GM18520 (cell line): ENCODE measurements at regions not wholly inside any gene's neighbourhood (a gene's known extent, or its start where the extent isn't known, plus 50 kb on each side); places are given as distances from the start of the nearest gene placed in this dataset.
A peak's percentile ranks its signal among the peaks of the same experiment; 100 is the strongest.
"Not testable (repeated sequence)": the region's sequence is repeated elsewhere in the genome, so short reads cannot be mapped to it uniquely, and the experiment has no call there.

Experiments
- ATAC-seq: cut with Tn5 transposase; IDR thresholded peaks from one replicate; pipeline ENCODE4 v1.9.1; 2021; ENCODE audit not compliant: unreplicated experiment

DNA sequence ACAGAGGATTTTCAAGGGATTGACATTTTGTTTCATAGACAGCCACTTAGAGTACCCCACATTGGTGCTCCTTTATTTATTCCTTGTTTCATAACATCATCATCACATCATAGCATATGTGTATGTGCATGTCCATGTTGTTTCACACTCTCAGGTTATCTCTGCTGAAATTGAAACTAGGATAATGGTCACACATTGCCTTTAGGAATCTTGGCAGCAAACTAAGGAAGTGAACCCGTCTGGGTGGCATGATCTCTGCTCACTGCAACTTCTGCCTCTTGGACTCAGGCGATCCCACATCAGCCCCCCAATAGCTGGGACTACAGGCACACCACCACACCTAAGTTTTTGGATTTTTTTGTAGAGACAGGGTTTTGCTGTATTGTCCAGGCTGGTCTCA, 234.2 kb upstream of the ANKRD50 start:
- ATAC-seq, result no peak

DNA sequence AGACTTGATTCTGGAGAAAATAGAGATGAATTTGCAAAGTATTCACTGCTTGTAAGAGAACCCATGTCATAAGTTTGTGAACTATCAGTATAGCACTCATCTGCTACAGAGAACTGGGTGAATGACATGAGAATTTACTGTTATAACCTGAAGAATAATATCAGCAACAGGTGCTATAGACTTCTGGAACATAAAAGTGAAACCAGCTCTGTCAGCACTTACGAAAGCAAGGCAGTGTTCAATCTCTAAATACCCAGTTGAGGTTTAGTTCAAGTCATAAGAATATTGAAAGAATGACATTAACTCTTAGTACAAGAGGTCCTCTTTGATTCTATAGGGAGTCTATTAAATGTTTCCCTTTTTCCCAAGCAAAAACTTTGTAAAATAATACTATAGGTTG, 232.9 kb upstream of the ANKRD50 start:
- ATAC-seq, result peak; percentile 66

- no peak for ATAC-seq
Observed at GRCh38 chr4:124943938-124944337, 231.4 kb upstream of the ANKRD50 start.

- ATAC-seq, result no peak
Observed at GRCh38 chr4:124943145-124943889, 230.8 kb upstream of the ANKRD50 start.

DNA sequence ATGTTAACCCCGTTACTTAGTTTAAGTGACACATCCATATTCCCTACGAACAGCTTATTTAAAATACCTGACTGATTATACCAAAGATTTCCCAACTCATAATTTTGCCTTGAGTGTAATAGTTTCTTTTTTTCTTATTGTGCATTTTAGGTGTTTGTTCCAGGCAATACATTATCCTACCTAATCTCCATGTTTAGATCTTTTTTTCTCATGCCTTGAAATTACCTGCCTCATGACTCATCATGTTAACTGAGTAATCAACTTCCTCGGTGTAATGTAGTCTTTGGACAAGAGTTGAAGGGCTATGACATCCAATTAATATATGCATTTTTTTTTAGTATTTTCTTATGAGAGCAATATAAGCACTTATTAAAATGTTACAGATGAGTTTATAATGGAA, 228.7 kb upstream of the ANKRD50 start:
- no peak for ATAC-seq

DNA sequence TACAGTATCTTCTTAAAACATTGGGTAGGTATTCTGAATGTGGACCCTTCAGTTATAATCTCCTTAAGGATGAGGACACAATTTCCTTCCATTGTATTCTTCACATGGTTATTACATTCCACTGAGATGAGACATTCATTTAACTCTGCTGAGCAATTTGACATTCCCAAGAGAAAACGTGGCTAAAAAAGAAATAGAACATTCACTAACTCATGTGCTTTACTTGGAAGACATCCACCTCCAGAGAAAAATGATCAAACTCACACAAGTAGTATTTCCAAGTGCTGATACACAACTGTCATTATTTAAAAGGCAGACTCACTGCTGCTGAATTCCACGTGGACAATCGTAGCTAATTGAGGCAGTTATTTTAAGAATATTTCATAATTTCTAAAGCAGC, 227.9 kb upstream of the ANKRD50 start:
- no peak for ATAC-seq

DNA sequence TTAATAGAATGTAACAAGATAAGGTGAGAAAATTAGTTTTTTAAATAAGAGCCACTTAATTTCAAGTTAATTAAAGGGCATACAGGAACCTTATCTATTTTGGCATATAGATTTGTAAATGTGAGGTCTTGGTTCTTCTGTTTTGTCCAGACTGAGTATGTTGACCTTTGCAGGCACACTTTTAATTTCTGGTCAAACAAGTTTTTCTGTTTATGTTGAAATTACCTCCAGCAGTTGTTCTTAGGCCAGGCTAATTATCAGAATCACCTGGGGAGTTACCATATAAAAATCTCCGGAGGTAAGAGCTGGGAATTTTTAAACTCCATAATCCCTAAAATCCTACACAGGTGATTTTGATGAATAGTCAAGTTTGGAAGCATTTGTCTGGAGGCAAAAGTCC, 227.4 kb upstream of the ANKRD50 start:
- no peak for ATAC-seq

DNA sequence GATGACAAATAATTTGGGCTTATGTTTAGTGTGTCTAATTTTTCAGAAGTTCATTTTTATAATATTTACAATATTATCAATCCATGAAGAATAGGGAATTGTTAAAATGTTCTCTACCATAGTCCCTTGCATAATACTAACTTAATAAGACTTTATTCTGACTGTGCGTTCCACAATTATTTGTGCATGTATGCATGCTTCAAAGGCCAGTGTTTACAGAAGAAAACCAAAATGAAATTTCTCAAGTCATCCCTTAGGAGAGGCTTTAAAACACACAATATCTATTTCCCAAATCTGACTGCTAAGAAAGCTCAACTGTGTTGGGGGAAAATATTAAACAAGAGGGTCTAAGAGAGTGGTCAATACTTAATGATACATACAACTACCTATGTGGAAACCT, 226.3 kb upstream of the ANKRD50 start:
- no peak for ATAC-seq

DNA sequence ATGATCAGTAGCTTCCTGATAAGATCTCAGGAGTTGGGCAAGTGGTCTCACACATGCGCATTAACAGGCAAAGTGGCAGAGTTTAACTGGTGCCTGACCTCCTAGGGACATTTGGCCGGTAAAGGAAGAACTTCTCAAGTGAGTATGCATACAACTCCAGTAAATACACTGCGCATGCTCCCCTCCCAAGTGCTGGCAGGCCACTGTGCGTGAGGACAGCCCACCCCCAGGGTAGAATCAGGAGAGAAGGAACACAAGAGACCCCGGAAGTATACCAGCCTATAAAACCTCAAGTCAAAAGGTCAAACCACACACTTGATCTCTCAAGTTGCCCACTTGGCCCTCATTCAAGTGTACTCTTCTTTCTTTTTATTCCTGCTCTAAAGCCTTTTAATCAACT, 225.5 kb upstream of the ANKRD50 start:
- no peak for ATAC-seq

DNA sequence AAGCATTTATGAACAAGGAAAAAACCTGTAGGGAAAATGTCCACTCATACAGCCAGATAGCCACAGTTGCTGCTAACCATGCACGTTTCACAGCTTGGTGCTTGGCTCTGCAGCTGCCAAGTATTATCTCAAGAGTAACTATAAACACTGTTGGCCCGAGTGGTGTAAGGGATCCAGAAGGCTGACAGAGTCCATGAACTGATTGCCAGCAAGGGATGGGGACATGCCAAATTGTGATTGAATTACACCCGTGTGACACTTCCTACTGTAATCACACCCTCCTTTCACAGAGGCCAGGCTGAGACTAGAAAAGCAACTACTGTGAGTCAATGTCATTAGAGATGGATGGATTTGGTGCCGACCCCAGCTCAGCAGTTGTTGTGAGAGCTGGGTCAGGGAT, 223.9 kb upstream of the ANKRD50 start:
- ATAC-seq, result no peak

DNA sequence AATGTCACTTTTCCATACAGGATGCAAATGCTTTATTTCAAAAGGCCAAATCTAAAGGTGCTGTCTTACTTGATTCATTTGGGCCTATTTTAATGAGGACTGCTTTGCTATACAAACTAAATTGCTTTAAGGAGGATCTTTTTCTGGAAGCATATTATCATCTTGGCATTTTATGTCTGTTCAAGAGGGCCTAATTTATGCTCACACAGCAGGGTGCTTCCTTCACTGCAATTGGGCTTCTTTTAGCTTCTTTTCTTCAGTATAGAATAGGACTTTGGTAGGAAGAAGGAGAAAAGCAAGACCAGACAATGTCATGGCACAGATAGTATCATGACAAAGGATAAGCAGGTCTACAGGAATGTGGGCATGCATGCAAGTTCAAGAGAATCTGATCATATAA, 222.4 kb upstream of the ANKRD50 start:
- no peak for ATAC-seq

GRCh38 chr4:124933521-124933920, 221.0 kb upstream of the ANKRD50 start:
- ATAC-seq, result no peak

GRCh38 chr4:124932447-124932846, 219.9 kb upstream of the ANKRD50 start:
- no peak for ATAC-seq

DNA sequence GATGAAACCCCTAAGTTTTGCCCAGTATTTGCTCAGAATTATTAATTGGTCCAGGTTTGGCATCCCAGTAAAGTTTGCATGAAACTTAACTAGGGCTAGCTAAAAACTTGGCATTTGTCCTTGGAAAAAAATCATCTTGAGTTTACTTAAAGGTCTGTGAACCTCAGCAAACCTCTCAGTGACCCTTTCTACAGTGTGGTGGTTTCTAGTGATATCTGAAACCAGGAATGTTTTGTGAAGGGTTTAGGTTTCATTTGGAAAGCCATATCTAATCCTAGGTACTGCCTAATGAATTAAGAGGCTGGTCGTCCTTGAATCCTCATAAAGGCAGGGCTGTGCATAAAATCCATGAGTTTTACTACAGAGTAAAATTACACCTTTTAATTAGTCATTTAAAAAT, 218.5 kb upstream of the ANKRD50 start:
- no peak for ATAC-seq

GRCh38 chr4:124922748-124923147, 210.2 kb upstream of the ANKRD50 start:
- ATAC-seq, result not testable (repeated sequence)

DNA sequence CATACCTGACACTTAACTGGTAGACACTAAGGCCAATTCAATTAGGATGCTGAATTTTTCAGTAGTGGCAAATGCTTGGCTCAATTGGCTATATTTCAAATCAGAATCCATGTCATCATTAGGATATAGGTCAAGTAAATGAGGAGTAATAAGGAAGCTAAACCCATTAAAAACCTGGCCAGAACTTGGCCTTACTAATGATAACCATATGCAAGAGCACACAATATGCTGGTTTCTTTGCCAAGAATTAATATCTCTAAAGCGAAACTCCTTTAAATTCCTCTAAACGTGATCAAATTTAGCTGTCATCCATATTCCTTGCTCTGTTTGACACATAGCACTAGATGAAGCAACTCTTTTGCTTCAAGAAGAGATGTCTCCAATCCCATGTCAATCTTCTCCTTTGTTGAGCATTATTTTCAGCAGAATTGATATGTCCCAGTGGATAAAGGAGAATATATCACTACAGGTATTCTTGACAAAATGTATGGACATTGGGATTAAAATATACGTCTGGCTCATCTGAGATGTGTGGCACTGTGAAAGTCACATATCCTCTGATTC, 206.1 kb upstream of the ANKRD50 start:
- ATAC-seq, result no peak

- no peak for ATAC-seq
Observed at GRCh38 chr4:124915073-124915472, 202.5 kb upstream of the ANKRD50 start.

DNA sequence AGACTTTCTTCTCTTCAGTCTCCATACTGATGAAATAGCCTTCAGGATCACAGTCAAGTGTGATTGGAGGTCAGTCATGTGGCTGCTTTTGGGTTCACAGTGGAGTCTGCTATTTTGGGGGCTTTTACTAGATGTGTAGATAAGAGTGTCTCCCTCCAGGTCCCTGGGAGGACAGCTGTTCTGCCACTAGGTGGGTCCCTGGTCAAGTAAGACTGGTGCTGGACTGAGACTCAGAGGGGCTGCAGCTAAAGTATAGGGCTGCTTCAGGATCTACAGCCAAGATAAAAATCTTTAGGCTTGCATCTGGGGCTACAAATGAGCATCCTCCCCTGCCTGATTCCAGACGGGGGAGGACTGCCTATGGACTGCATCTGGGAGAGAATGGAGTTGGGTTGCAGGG, 200.7 kb upstream of the ANKRD50 start:
- ATAC-seq, result no peak

DNA sequence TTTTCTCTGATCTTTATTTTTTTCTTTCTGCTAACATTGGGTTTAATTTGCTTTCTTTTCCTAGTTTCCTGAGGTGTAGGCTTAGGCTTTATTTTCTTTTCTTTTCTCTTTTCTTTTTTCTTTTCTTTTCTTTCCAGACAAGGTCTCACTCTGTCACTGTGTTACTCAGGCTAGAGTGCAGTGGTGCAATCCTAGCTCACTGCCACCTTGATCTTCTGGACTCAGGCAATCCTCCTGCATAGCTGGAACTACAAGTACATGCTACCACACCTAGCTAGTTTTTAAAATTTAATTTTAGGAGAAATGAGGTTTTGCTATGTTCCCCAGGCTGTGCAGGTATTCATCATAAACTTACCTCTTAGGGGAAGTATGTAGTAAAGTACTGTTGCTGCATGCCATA, 197.8 kb upstream of the ANKRD50 start:
- no peak for ATAC-seq

DNA sequence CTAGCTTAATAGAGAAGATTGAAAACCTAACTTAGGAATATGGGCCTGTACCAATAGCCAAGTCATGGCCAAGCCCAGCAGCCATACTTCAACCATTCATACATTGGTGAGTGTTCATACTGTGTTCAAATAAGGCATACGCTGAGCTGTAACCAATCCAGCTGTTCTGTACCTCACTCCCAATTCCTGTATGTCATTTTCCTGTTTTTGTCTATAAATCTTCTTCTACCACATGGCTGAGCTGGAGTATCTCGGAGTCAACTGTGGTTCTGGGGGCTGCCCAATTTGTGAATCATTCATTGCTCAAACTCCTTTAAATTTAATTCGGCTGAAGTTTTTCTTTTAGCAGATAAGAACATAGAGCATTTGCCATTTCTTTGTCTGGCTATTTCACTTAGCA, 195.3 kb upstream of the ANKRD50 start:
- no peak for ATAC-seq

GRCh38 chr4:124905441-124905840, 192.9 kb upstream of the ANKRD50 start:
- ATAC-seq, result no peak

DNA sequence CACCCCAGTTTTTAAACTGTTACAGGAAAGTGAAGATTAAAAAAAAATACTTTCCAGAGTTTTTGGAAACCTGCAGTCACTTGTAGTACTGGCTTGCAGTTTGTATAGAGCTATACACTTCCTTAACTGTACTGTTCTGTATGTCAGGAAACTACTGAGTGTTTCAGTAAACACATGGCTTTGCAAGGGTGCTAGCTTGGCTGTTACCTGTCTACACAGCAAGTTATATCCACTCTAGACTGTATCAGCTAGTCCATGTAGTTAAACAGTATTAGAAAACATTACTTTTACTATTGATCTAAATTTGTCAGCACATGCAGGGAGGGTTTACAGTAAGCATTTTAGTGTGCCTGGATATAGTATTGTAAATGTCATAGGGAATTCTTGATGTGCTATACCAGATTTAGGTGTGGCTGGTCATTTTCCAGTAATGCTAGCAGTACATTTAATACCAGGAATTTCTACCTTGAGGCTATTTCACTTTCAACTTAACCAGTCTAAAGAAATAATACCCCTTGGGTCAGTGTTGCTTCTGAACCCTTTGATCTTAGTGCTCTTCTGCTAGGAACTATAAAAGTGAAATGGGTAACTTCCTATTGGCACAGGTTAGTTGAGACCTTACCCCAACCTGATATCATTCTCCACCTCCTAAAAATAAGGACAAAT, 192.3 kb upstream of the ANKRD50 start:
- ATAC-seq, result no peak
